Sigmoid colon (tissue), 6 donors: ENCODE measurements at regions not wholly inside any gene's neighbourhood (a gene's known extent, or its start where the extent isn't known, plus 50 kb on each side); places are given as distances from the start of the nearest gene placed in this dataset.

Experiments used
- DNase-seq: peaks from one replicate; pipeline ENCODE4 v3.0.0-alpha.2; 2019
- H3K27ac ChIP-seq, 4 donors: fragments of 200-600 bp; sonication (generic); one replicate each; pipeline ENCODE4 v1.5.1; 2016 to 2019; ENCODE audit warnings: mild to moderate bottlenecking in 1 of 4
- H3K27me3 ChIP-seq, 3 donors: fragments of 200-600 bp; sonication (generic); one replicate each; pipeline ENCODE4 v1.5.1; 2019; ENCODE audit warnings: mild to moderate bottlenecking in 1 of 3
- H3K36me3 ChIP-seq, 4 donors: fragments of 200-600 bp; sonication (generic); one replicate each; pipeline ENCODE4 v1.5.1; 2016 to 2019
- H3K4me1 ChIP-seq, 4 donors: fragments of 200-600 bp; sonication (generic); one replicate each; pipeline ENCODE4 v1.5.1; 2017 to 2019
- H3K4me3 ChIP-seq, 4 donors: fragments of 200-600 bp; sonication (generic); one replicate each; pipeline ENCODE4 v1.5.1; 2017 to 2019; ENCODE audit warnings: mild to moderate bottlenecking in 2 of 4, moderate library complexity in 1 of 4
- H3K9me3 ChIP-seq, 4 donors: fragments of 200-600 bp in 3 of 4; sonication (generic) in 3 of 4; one replicate each; pipeline versions ENCODE4 v1.5.1 to v1.6.1; 2013 to 2019
- EP300 ChIP-seq, 4 donors: sonication (generic); formaldehyde crosslinking; IDR thresholded peaks; one replicate each; pipeline ENCODE4 v1.6.1; 2017; ENCODE audit warnings: antibody characterized with exemption in 4 of 4
- POLR2A ChIP-seq, 2 donors: fragments of 450-650 bp; IDR thresholded peaks; one replicate each; pipeline ENCODE4 v1.6.1; 2016; ENCODE audit warnings: antibody characterized with exemption in 2 of 2, mild to moderate bottlenecking in 2 of 2, moderate library complexity in 2 of 2
- POLR2AphosphoS5 ChIP-seq, 4 donors: sonication (generic); formaldehyde crosslinking; IDR thresholded peaks; one replicate each; pipeline ENCODE4 v1.6.1; 2017; ENCODE audit warnings: antibody characterized with exemption in 4 of 4
- WGBS, 2 donors: extraction: QIAGEN DNeasy Blood & Tissue Kit; methylation state at CpG; one replicate each; pipeline ENCODE4 v1.1.7; 2013; 5-methylcytosine and 5-hydroxymethylcytosine counted together
- intact Hi-C: fragments of 100-400 bp; cut with DNase I; formaldehyde crosslinking; loops from one replicate; pipeline ENCODE4 v1.15.1; 2023
- TF ChIP-seq, protein P1 (sequence below), 4 experiments: fragments of 450-650 bp in 3 of 4; fragments of 200-600 bp in 1 of 4; IDR thresholded peaks; one replicate each; pipeline ENCODE4 v1.5.1; 2016 to 2019; ENCODE audit warnings: antibody characterized with exemption in 4 of 4, mild to moderate bottlenecking in 3 of 4, moderate library complexity in 2 of 4
- donor health status: healthy with polysubstance abuse.
- donor health status: healthy.

DNA sequence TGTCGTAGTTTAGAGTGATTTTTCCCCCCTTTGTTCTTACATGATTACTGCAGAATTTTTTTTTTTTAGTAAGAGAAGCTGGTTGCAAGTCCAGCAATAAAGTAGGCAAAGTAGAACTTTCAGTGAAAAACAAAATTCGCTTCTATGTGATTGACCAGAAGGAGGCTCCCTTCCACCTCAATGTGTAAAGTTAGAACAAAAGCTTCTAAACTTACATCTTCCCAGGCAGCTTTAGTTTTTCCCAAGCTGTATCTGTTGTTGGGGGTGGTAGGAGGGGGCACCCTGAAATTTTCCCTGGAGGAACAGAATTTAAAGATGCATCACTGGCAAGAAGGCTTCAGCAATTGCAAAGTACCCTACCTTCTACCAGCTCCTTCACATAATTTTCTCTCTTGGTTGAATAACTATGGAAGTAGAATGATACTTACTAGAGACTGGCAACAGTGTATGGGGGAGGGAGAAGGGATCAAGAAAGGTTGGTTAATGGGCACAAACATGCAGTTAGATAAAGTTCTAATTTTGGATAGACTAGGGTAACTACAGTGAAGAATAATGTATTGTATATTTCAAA, 87.3 kb upstream of the E2F7 start:
- Histone ChIP-seq H3K36me3 (no peaks in the 10 kb centered on the region), H3K4me3 (no peak overlapping the region), H3K27me3 (no peaks in the 10 kb centered on the region), H3K27ac (no peak overlapping the region), H3K4me1 (no peaks in the 10 kb centered on the region), H3K9me3 (no peaks in the 10 kb centered on the region)
- intact Hi-C loops: loop anchor here (5.0 kb wide), 1 partner anchor 535 kb away; no protein-coding TSS in a partner anchor
- DNase-seq: no peak
- TF ChIP-seq POLR2A (IDR thresholded peaks at IDR 0.05) (no peak), POLR2AphosphoS5 (IDR thresholded peaks at IDR 0.05) (no peak), EP300 (IDR thresholded peaks at IDR 0.05) (no peak)
- TF ChIP-seq, protein P1, sequence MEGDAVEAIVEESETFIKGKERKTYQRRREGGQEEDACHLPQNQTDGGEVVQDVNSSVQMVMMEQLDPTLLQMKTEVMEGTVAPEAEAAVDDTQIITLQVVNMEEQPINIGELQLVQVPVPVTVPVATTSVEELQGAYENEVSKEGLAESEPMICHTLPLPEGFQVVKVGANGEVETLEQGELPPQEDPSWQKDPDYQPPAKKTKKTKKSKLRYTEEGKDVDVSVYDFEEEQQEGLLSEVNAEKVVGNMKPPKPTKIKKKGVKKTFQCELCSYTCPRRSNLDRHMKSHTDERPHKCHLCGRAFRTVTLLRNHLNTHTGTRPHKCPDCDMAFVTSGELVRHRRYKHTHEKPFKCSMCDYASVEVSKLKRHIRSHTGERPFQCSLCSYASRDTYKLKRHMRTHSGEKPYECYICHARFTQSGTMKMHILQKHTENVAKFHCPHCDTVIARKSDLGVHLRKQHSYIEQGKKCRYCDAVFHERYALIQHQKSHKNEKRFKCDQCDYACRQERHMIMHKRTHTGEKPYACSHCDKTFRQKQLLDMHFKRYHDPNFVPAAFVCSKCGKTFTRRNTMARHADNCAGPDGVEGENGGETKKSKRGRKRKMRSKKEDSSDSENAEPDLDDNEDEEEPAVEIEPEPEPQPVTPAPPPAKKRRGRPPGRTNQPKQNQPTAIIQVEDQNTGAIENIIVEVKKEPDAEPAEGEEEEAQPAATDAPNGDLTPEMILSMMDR (IDR thresholded peaks at IDR 0.05): no peak
- 4 to 11% methylated on average over 2 of the region's 2 CpGs for WGBS, 2 donors

DNA sequence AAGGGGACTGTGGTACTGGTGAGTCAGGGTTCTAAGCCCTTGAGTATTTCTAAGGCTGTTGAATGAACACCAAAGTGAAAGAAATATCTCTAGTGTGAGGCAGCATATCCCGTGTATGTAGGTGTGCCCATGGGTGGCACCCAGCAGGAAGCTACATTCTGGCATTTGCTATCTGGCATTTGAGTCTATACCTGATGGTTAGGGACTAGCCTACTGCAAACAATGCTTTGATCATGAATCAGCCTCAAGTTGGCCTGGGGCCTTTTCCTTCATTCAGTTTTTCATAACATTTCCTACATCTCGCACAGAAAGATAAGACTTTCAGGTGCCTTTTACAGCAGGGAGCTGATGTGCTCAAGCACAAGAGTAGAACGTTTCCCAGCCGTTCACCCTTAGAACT, 85.7 kb upstream of the E2F7 start:
- Histone ChIP-seq H3K36me3 (no peaks in the 10 kb centered on the region), H3K4me3 (no peak overlapping the region), H3K9me3 (no peaks in the 10 kb centered on the region), H3K27me3 (no peaks in the 10 kb centered on the region), H3K4me1 (no peaks in the 10 kb centered on the region), H3K27ac (no peak overlapping the region)
- TF ChIP-seq POLR2A (IDR thresholded peaks at IDR 0.05) (no peak), POLR2AphosphoS5 (IDR thresholded peaks at IDR 0.05) (no peak), EP300 (IDR thresholded peaks at IDR 0.05) (no peak)
- TF ChIP-seq, protein P1 (IDR thresholded peaks at IDR 0.05): no peak
- DNase-seq: no peak
- WGBS, 2 donors: 28 to 47% methylated on average over 4 of the region's 4 CpGs
- intact Hi-C loops: loop anchor here (5.0 kb wide), 1 partner anchor 536 kb away; no protein-coding TSS in a partner anchor

DNA sequence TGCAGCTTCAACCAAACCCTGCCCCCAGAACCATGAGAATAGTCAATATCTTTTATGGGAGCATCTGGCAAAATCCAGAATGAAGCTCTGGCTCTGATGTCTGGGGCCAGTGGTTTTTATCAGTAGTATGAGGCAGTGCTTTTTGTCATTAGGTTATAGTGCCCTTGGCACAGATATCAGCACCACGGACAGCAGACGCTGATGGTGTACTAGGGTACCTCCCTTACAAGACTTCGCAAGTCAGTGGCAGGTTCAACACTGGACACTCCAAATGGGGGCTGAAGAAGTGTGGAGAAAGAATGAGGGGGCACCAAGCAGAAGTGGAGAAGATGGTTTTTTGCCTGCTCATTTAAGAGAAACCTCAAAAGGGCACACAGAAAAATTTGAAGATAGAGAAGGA, 68.2 kb upstream of the E2F7 start:
- Histone ChIP-seq H3K36me3 (no peaks in the 10 kb centered on the region), H3K9me3 (no peaks in the 10 kb centered on the region), H3K4me3 (no peak overlapping the region), H3K27me3 (no peaks in the 10 kb centered on the region), H3K4me1 (no peaks in the 10 kb centered on the region), H3K27ac (no peak overlapping the region)
- 20 to 23% methylated on average over 3 of the region's 3 CpGs for WGBS, 2 donors
- TF ChIP-seq POLR2AphosphoS5 (IDR thresholded peaks at IDR 0.05) (no peak), EP300 (IDR thresholded peaks at IDR 0.05) (no peak), POLR2A (IDR thresholded peaks at IDR 0.05) (no peak)
- TF ChIP-seq, protein P1 (IDR thresholded peaks at IDR 0.05): no peak
- no peak for DNase-seq
- intact Hi-C loops: no loop called here

DNA sequence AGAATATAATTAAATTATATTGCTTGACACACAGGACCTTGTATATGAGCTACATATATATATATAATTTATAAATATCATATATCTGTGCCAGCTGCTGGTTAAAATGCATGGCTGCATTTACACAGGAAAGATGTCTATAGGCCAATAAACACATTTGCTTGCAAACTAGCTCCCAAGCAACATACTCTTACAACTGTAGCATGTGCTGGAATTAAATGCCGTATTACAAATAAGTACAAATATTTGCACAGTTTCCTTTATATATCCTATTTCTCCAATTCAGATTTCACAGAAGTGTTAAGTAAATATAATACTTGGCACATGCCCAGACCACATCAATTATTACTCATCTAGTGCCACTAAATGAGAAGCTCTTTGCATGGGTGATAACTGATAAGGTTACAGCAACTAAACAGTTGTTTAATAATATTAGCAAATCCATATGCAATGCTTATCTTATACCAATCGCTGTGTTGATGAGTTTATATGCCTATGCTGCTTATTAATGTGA, 66.7 kb upstream of the E2F7 start:
- Histone ChIP-seq H3K36me3 (no peaks in the 10 kb centered on the region), H3K4me1 (no peaks in the 10 kb centered on the region), H3K27me3 (no peaks in the 10 kb centered on the region), H3K9me3 (no peaks in the 10 kb centered on the region), H3K27ac (no peak overlapping the region), H3K4me3 (no peak overlapping the region)
- intact Hi-C loops: no loop called here
- no peak for TF ChIP-seq POLR2A (IDR thresholded peaks at IDR 0.05)
- TF ChIP-seq, protein P1 (IDR thresholded peaks at IDR 0.05): no peak
- no peak for TF ChIP-seq EP300 (IDR thresholded peaks at IDR 0.05)
- TF ChIP-seq POLR2AphosphoS5 (IDR thresholded peaks at IDR 0.05): no peak
- WGBS, 2 donors: 49 to 77% methylated on average over 2 of the region's 2 CpGs
- DNase-seq: no peak

DNA sequence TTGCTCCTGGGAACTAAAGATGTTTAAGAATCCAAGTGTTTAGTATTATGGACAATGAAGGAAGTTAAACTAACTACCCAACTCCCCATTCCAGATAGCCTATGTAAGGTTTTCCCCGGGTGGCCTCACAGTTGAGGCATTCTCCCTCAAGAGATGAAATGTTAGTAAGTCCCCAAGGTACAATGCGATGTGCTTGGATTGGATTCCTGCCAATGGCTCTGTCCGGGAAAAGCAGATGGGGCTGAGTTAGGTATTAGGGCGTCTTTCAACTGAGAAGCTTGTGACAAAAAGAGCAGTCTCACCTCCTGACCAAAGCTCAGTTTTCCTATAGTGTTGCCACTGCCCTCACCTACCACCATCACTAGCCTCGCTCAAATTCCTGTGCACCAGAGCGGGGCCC, 64.8 kb upstream of the E2F7 start:
- Histone ChIP-seq H3K4me1 (no peaks in the 10 kb centered on the region), H3K27me3 (no peaks in the 10 kb centered on the region), H3K9me3 (no peaks in the 10 kb centered on the region), H3K36me3 (no peaks in the 10 kb centered on the region), H3K4me3 (no peak overlapping the region), H3K27ac (no peak overlapping the region)
- TF ChIP-seq POLR2AphosphoS5 (IDR thresholded peaks at IDR 0.05) (no peak), EP300 (IDR thresholded peaks at IDR 0.05) (no peak), POLR2A (IDR thresholded peaks at IDR 0.05) (no peak)
- TF ChIP-seq, protein P1 (IDR thresholded peaks at IDR 0.05): no peak
- DNase-seq: no peak
- intact Hi-C loops: no loop called here
- 69 to 82% methylated on average over 6 of the region's 6 CpGs for WGBS, 2 donors
